Loucy (cell line): ENCODE measurements at regions not wholly inside any gene's neighbourhood (a gene's known extent, or its start where the extent isn't known, plus 50 kb on each side); places are given as distances from the start of the nearest gene placed in this dataset.

Experiments used
- H2AFZ ChIP-seq: fragments of 200-600 bp; sonication (generic); 2 replicates; pipeline ENCODE4 v1.6.0; 2016; ENCODE audit warnings: antibody characterized with exemption, mild to moderate bottlenecking, low read length, moderate library complexity
- H3F3A ChIP-seq: fragments of 200-600 bp; 2 replicates; pipeline ENCODE4 v1.6.0; 2016; ENCODE audit warnings: antibody characterized with exemption, low read depth, mild to moderate bottlenecking
- H3K27me3 ChIP-seq: fragments of 200-600 bp; sonication (generic); 2 replicates; pipeline ENCODE4 v1.6.1; 2014; ENCODE audit warnings: low read length, mild to moderate bottlenecking; ENCODE audit not compliant: insufficient read depth, poor library complexity, severe bottlenecking
- H3K36me3 ChIP-seq: fragments of 200-600 bp; sonication (generic); 2 replicates; pipeline ENCODE4 v1.6.1; 2016; ENCODE audit warnings: low read length; ENCODE audit not compliant: insufficient read depth
- H3K4me1 ChIP-seq: fragments of 200-600 bp; sonication (generic); 2 replicates; pipeline ENCODE4 v1.5.1; 2014; ENCODE audit warnings: low read length, mild to moderate bottlenecking; ENCODE audit not compliant: insufficient read depth, poor library complexity, severe bottlenecking
- H3K4me2 ChIP-seq: fragments of 200-600 bp; sonication (generic); 2 replicates; pipeline ENCODE4 v1.6.0; 2014; ENCODE audit warnings: antibody characterized with exemption, low read length, low read depth, mild to moderate bottlenecking; ENCODE audit not compliant: poor library complexity, severe bottlenecking
- H3K4me3 ChIP-seq: fragments of 200-600 bp; sonication (generic); 2 replicates; pipeline ENCODE4 v1.5.1; 2014; ENCODE audit warnings: low read length, mild to moderate bottlenecking, mixed read lengths; ENCODE audit not compliant: poor library complexity, severe bottlenecking
- H3K79me2 ChIP-seq: fragments of 200-600 bp; sonication (generic); 2 replicates; pipeline ENCODE4 v1.6.1; 2014; ENCODE audit warnings: low read length; ENCODE audit not compliant: insufficient read depth
- H3K9ac ChIP-seq: fragments of 200-600 bp; sonication (generic); 2 replicates; pipeline ENCODE4 v1.6.0; 2014; ENCODE audit warnings: mild to moderate bottlenecking, low read depth, low read length, moderate library complexity; ENCODE audit not compliant: poor library complexity, severe bottlenecking
- H3K9me2 ChIP-seq: fragments of 200-600 bp; sonication (generic); replicated peaks from 2 replicates; pipeline ENCODE4 v1.6.1; 2016; ENCODE audit warnings: low read depth, low read length, mixed read lengths
- H3K9me3 ChIP-seq: fragments of 200-600 bp; sonication (generic); 2 replicates; pipeline ENCODE4 v1.6.1; 2014; ENCODE audit warnings: mild to moderate bottlenecking, antibody characterized with exemption, low read length, low read depth; ENCODE audit not compliant: insufficient read depth
- H4K20me1 ChIP-seq: fragments of 200-600 bp; sonication (generic); 2 replicates; pipeline ENCODE4 v1.6.0; 2014; ENCODE audit warnings: antibody characterized with exemption, low read length, mild to moderate bottlenecking; ENCODE audit not compliant: insufficient read depth, poor library complexity, severe bottlenecking
- EZH2phosphoT487 ChIP-seq: fragments of 200-600 bp; IDR thresholded peaks from 2 replicates; pipeline ENCODE4 v1.6.1; 2018; ENCODE audit warnings: antibody characterized with exemption, mild to moderate bottlenecking, moderate library complexity, borderline replicate concordance
- TF ChIP-seq, protein P1 (sequence below): fragments of 200-600 bp; sonication (generic); conservative IDR thresholded peaks from 2 replicates; pipeline ENCODE4 v1.5.1; 2014; ENCODE audit warnings: mild to moderate bottlenecking, antibody characterized with exemption, low read length

DNA sequence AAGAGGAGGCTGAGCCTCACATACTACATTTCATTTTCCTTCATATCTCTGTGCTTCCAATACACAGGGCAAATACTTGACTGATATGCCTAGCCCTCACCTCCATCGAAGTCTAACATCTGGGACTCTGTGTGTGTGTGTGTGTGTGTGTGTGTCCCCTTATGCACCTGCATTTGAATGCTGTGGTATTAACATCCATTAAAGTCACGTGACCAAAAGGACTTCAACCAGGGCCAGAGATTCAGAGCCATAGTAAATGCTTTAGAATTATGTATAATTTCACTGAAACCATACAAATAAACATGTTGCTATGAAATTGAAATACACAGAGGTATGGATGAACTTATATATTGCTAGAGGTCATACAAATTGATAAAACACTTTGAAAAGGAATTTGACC lies 165.8 kb upstream of the SEMA6D start:
- Histone ChIP-seq H3F3A (no peaks in the 10 kb centered on the region), H3K9me2 (no peaks in the 10 kb centered on the region), H3K4me1 (no peaks in the 10 kb centered on the region), H3K9ac (no peak overlapping the region), H3K4me3 (no peak overlapping the region), H3K9me3 (no peaks in the 10 kb centered on the region), H3K4me2 (no peak overlapping the region), H2AFZ (no peak overlapping the region), H3K79me2 (no peaks in the 10 kb centered on the region), H3K36me3 (no peaks in the 10 kb centered on the region), H4K20me1 (no peaks in the 10 kb centered on the region), H3K27me3 (no peaks in the 10 kb centered on the region)
- TF ChIP-seq EZH2phosphoT487: no peak
- TF ChIP-seq, protein P1, sequence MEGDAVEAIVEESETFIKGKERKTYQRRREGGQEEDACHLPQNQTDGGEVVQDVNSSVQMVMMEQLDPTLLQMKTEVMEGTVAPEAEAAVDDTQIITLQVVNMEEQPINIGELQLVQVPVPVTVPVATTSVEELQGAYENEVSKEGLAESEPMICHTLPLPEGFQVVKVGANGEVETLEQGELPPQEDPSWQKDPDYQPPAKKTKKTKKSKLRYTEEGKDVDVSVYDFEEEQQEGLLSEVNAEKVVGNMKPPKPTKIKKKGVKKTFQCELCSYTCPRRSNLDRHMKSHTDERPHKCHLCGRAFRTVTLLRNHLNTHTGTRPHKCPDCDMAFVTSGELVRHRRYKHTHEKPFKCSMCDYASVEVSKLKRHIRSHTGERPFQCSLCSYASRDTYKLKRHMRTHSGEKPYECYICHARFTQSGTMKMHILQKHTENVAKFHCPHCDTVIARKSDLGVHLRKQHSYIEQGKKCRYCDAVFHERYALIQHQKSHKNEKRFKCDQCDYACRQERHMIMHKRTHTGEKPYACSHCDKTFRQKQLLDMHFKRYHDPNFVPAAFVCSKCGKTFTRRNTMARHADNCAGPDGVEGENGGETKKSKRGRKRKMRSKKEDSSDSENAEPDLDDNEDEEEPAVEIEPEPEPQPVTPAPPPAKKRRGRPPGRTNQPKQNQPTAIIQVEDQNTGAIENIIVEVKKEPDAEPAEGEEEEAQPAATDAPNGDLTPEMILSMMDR: no peak

DNA sequence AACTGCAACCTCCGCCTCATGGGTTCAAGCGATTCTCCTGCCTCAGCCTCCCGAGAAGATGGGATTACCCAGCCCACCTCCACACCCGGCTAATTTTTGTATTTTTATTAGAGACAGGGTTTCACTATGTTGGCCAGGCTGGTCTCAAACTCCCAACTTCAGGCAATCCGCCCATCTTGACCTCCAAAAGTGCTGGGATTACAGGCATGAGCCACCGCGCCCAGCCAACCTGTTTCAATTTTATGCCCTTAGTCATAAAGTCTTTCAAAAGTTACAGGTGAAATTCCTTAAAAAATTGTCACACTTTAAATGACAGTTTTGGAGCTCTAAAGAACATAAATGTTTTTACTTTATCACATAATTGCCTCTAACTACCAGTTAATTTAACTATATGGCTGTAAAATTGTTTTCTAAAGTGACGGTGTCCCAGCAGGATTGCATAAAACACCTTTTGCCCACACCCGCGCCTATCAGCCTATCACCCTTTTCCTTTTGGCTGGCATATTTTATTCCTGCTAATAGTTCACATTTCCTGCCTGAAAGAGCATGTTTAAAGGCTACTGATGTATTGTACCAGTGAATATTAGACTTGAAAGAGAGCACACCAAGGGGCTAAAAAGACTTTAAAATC lies 164.2 kb upstream of the SEMA6D start:
- Histone ChIP-seq H3K4me2 (no peak overlapping the region), H4K20me1 (no peaks in the 10 kb centered on the region), H3K4me1 (no peaks in the 10 kb centered on the region), H3K27me3 (no peaks in the 10 kb centered on the region), H3K9me3 (no peaks in the 10 kb centered on the region), H3K36me3 (no peaks in the 10 kb centered on the region), H3K4me3 (no peak overlapping the region), H3K9me2 (no peaks in the 10 kb centered on the region), H3K79me2 (no peaks in the 10 kb centered on the region), H2AFZ (no peak overlapping the region), H3F3A (no peaks in the 10 kb centered on the region), H3K9ac (no peak overlapping the region)
- TF ChIP-seq, protein P1: no peak
- no peak for TF ChIP-seq EZH2phosphoT487

DNA sequence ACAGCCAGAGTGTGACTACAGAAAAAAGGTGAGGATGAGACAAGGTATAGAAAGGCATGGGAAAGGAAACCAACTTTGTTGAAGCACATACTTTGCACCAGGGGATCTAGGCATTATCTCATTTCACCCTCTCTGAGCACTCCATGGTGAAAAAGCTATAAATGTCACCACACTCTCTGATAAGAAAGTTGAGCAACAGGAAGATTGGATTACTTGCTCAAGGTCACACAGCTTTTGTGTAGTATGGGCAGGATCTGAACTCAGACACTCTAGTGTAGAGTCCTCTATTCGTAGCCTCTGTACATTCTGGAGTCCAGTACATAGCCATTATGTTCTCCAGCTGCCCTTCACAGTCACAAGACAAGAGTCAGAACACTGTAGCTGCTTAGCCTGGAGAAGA lies 163.4 kb upstream of the SEMA6D start:
- Histone ChIP-seq H4K20me1 (no peaks in the 10 kb centered on the region), H3K27me3 (no peaks in the 10 kb centered on the region), H3K4me2 (no peak overlapping the region), H3K9me3 (no peaks in the 10 kb centered on the region), H3K9ac (no peak overlapping the region), H3K36me3 (no peaks in the 10 kb centered on the region), H2AFZ (no peak overlapping the region), H3K4me1 (no peaks in the 10 kb centered on the region), H3K9me2 (no peaks in the 10 kb centered on the region), H3K4me3 (no peak overlapping the region), H3F3A (no peaks in the 10 kb centered on the region), H3K79me2 (no peaks in the 10 kb centered on the region)
- TF ChIP-seq, protein P1: no peak
- no peak for TF ChIP-seq EZH2phosphoT487
